Esophagus muscularis mucosa (tissue), 4 donors: ENCODE measurements at regions not wholly inside any gene's neighbourhood (a gene's known extent, or its start where the extent isn't known, plus 50 kb on each side); places are given as distances from the start of the nearest gene placed in this dataset.

Experiments
- DNase-seq: peaks from one replicate; pipeline ENCODE4 v3.0.0-alpha.2; 2017; ENCODE audit errors: extremely low spot score
- H3K27ac ChIP-seq, 4 donors: fragments of 200-600 bp; sonication (generic); replicated peaks in 1 of 4; 1 replicate in 3 of 4; 2 replicates in 1 of 4; pipeline ENCODE4 v1.5.1; 2016 to 2019; ENCODE audit warnings: mild to moderate bottlenecking in 1 of 4
- H3K27me3 ChIP-seq, 4 donors: fragments of 200-600 bp; sonication (generic); one replicate each; pipeline versions ENCODE4 v1.5.1 to v1.6.0; 2016 to 2019
- H3K36me3 ChIP-seq, 4 donors: fragments of 200-600 bp; sonication (generic); one replicate each; pipeline ENCODE4 v1.5.1; 2016 to 2019
- H3K4me1 ChIP-seq, 4 donors: fragments of 200-600 bp; sonication (generic); one replicate each; pipeline ENCODE4 v1.5.1; 2016 to 2019
- H3K4me3 ChIP-seq, 4 donors: fragments of 200-600 bp; sonication (generic); 1 replicate in 2 of 4; 2 replicates in 2 of 4; pipeline ENCODE4 v1.5.1; 2016 to 2019; ENCODE audit warnings: mild to moderate bottlenecking in 4 of 4, moderate library complexity in 1 of 4
- H3K9me3 ChIP-seq, 4 donors: fragments of 200-600 bp; sonication (generic); 1 replicate in 3 of 4; 2 replicates in 1 of 4; pipeline ENCODE4 v1.5.1; 2016 to 2019
- EP300 ChIP-seq: sonication (generic); formaldehyde crosslinking; IDR thresholded peaks from one replicate; pipeline ENCODE4 v1.6.1; 2017; ENCODE audit warnings: antibody characterized with exemption
- POLR2A ChIP-seq: fragments of 450-650 bp; IDR thresholded peaks from one replicate; pipeline ENCODE4 v1.6.1; 2017; ENCODE audit warnings: antibody characterized with exemption, moderate library complexity, mild to moderate bottlenecking, low read depth
- POLR2AphosphoS5 ChIP-seq, 2 donors: sonication (generic); formaldehyde crosslinking; IDR thresholded peaks; one replicate each; pipeline ENCODE4 v1.6.1; 2017; ENCODE audit warnings: antibody characterized with exemption in 2 of 2
- whole genome bisulfite sequencing: methylation state at CpG from one replicate; pipeline ENCODE4 v1.1.5; 2018; 5-methylcytosine and 5-hydroxymethylcytosine counted together
- intact Hi-C: fragments of 100-400 bp; cut with DNase I; formaldehyde crosslinking; loops from one replicate; pipeline ENCODE4 v1.15.1; 2023
- TF ChIP-seq, protein P1 (sequence below), 3 experiments: fragments of 200-600 bp in 2 of 3; fragments of 450-650 bp in 1 of 3; sonication (generic) in 2 of 3; IDR thresholded peaks; one replicate each; pipeline ENCODE4 v1.5.1; 2017 to 2019; ENCODE audit warnings: antibody characterized with exemption in 3 of 3, mild to moderate bottlenecking in 2 of 3, moderate library complexity in 1 of 3

DNA sequence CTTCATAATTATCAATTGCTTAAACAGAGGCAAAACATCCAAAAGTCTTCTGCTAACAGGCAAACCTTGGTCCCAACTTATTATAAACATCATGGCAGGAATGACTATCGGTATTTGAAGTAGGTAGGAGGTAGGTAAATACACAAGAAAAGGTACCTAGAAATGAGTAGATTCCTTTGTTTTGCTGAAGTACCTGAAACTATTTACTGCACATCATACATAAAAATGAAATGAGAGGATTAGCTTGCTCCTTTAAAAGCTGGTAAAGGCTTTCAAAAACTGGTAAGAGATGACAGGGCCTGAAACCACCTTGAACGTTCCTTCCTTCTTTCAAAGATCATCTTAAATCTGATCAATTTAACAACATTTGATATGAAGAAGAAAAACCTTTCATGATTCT lies 55.2 kb upstream of the MAPRE2 start:
- Histone ChIP-seq H3K4me1 (peaks cover 0 to 10% (median 6%) of the 10 kb centered on the region in 4 donors), H3K4me3 (no peak overlapping the region), H3K36me3 (no peaks in the 10 kb centered on the region), H3K27me3 (no peaks in the 10 kb centered on the region), H3K9me3 (no peaks in the 10 kb centered on the region), H3K27ac (no peak overlapping the region)
- DNase-seq, result no peak
- intact Hi-C loops, result no loop called here
- WGBS, result 89% methylated on average over 2 of the region's 2 CpGs
- TF ChIP-seq EP300 (no peak), POLR2A (no peak), POLR2AphosphoS5 (IDR thresholded peaks at IDR 0.05) (no peak)
- TF ChIP-seq, protein P1, sequence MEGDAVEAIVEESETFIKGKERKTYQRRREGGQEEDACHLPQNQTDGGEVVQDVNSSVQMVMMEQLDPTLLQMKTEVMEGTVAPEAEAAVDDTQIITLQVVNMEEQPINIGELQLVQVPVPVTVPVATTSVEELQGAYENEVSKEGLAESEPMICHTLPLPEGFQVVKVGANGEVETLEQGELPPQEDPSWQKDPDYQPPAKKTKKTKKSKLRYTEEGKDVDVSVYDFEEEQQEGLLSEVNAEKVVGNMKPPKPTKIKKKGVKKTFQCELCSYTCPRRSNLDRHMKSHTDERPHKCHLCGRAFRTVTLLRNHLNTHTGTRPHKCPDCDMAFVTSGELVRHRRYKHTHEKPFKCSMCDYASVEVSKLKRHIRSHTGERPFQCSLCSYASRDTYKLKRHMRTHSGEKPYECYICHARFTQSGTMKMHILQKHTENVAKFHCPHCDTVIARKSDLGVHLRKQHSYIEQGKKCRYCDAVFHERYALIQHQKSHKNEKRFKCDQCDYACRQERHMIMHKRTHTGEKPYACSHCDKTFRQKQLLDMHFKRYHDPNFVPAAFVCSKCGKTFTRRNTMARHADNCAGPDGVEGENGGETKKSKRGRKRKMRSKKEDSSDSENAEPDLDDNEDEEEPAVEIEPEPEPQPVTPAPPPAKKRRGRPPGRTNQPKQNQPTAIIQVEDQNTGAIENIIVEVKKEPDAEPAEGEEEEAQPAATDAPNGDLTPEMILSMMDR (IDR thresholded peaks at IDR 0.05), result no peak

DNA sequence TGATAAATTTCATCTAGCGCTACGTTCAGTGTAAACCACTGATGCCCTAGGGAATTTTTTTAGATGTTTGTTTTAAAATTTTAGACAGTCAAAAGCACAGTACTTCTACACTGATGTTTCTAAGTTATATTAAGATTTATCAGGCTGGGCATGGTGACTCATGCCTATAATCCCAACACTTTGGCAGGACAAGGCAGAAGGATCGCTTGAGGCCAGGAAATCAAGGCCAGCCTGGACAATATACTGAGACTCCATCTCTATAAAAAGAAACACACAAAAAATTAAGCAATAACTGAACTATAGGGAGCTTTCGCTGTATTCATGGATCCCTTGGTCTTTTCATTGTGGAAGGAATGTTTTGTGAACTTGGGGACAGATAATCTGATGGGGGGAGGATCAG lies 50.6 kb upstream of the MAPRE2 start:
- TF ChIP-seq EP300, result no peak
- no peak for TF ChIP-seq POLR2AphosphoS5 (IDR thresholded peaks at IDR 0.05)
- TF ChIP-seq POLR2A, result no peak
- TF ChIP-seq, protein P1 (IDR thresholded peaks at IDR 0.05), result no peak
- Histone ChIP-seq H3K36me3 (no peaks in the 10 kb centered on the region), H3K27me3 (no peaks in the 10 kb centered on the region), H3K4me1 (peaks cover 3 to 10% (median 6%) of the 10 kb centered on the region in 4 donors), H3K27ac (no peak overlapping the region), H3K4me3 (no peak overlapping the region), H3K9me3 (no peaks in the 10 kb centered on the region)
- intact Hi-C loops, result no loop called here
- DNase-seq, result no peak
- WGBS, result 43% methylated on average over 4 of the region's 4 CpGs

DNA sequence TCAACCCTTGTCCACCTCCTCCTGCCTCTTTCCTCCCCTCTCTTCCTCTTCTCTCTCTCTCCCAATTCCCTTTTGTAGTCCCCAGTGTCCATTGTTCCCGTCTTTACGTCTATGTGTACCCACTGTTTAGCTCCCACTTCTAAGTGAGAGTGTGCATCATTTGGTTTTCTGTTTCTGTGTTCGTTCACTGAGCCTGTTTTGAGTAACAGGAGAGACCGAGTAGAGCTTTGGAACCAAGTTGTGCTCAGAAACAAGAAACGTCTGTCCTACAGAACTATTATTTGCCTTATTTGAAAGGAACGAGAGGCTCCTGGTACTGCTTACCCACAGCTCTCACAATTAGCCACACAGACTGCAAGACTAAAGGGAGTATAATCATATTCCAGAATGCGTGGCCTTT lies 50.1 kb upstream of the MAPRE2 start:
- intact Hi-C loops, result no loop called here
- no peak overlapping the region for H3K4me3 ChIP-seq
- TF ChIP-seq POLR2A (no peak), EP300 (no peak), POLR2AphosphoS5 (IDR thresholded peaks at IDR 0.05) (no peak)
- TF ChIP-seq, protein P1 (IDR thresholded peaks at IDR 0.05), result no peak
- H3K27me3 ChIP-seq, result no peaks in the 10 kb centered on the region
- H3K4me1 ChIP-seq, result peaks cover 3 to 10% (median 6%) of the 10 kb centered on the region in 4 donors
- no peak for DNase-seq
- no peak overlapping the region for H3K27ac ChIP-seq
- WGBS, result 91% methylated on average over 7 of the region's 7 CpGs
- H3K36me3 ChIP-seq, result no peaks in the 10 kb centered on the region
- no peaks in the 10 kb centered on the region for H3K9me3 ChIP-seq
